GM12891 (cell line): ENCODE measurements at regions not wholly inside any gene's neighbourhood (a gene's known extent, or its start where the extent isn't known, plus 50 kb on each side); places are given as distances from the start of the nearest gene placed in this dataset.

Source experiments
- POLR2A ChIP-seq: IDR thresholded peaks from 2 replicates; pipeline ENCODE4 v1.6.1; 2011; ENCODE audit warnings: low read depth, low read length, control low read depth
- POLR2AphosphoS5 ChIP-seq: IDR thresholded peaks from 2 replicates; pipeline ENCODE4 v1.6.1; 2011; ENCODE audit warnings: low read depth, low read length, control low read depth
- TAF1 ChIP-seq: IDR thresholded peaks from 2 replicates; pipeline ENCODE4 v1.6.1; 2011; ENCODE audit warnings: low read depth, low read length, control low read depth

GRCh38 chr3:79994397-79994796, 226.6 kb upstream of the ROBO1 start:
- TF ChIP-seq POLR2AphosphoS5 (no peak), POLR2A (no peak), TAF1 (no peak)
